ENCODE measurements at regions not wholly inside any gene's neighbourhood (a gene's known extent, or its start where the extent isn't known, plus 50 kb on each side); places are given as distances from the start of the nearest gene placed in this dataset.

DNA sequence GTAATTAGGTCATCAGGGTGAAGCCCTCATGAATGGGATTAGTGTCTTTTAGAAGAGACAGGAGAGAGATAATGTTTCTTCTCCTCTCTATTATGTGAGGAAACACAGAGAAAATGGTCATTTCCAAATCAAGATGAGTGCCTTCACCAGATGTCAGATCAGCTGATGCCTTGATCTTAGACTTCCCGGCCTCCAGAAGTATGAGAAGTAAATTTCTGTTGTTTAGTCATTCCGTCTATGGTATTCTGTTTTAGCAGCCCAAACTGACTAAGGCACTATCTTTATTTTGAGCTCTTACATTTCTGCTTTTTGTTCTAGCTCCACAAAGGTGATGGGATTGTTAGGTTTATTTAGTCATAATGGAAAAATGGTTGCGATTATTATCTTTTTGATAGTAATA lies 273.2 kb upstream of the GADL1 start:
- TF ChIP-seq GATA2 (IDR thresholded peaks at IDR 0.05; ENCODE audit: low read depth, low read length) (no peak), GATA3 (IDR thresholded peaks at IDR 0.05; ENCODE audit: low read depth, low read length) (no peak)

Measured in SH-SY5Y (cell line).